HG03432 (cell line): ENCODE measurements at regions not wholly inside any gene's neighbourhood (a gene's known extent, or its start where the extent isn't known, plus 50 kb on each side); places are given as distances from the start of the nearest gene placed in this dataset.

ENCODE experiments used
- ATAC-seq: cut with Tn5 transposase; IDR thresholded peaks from one replicate; pipeline ENCODE4 v1.9.1; 2021; ENCODE audit warnings: mild to moderate bottlenecking, moderate library complexity; ENCODE audit not compliant: unreplicated experiment

- no peak for ATAC-seq
Observed at GRCh38 chr6:66913657-66914056, 1206.6 kb upstream of the EYS start.

GRCh38 chr6:66902457-66902856, 1195.4 kb upstream of the EYS start:
- no peak for ATAC-seq

- no peak for ATAC-seq
Observed at GRCh38 chr6:66900133-66901083, 1193.4 kb upstream of the EYS start.

DNA sequence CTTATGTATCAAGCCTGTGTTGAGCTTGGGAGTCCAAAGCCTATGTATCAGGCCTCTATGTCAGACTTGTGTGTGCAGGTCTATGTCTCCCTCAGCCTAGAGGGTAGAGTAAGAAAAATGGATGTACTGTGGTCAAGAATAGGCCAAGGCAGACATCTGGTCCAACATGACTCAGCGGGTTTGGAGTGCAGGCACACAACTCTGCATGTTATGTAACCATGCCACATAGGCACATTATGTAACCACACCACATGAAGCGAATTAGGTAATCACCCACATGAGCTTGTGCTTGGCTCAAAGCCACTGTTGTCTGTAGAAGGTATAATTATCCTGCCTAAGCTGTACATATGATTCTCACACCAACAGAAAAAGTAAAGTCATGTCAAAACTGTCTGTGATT, 1190.5 kb upstream of the EYS start:
- ATAC-seq, result no peak

DNA sequence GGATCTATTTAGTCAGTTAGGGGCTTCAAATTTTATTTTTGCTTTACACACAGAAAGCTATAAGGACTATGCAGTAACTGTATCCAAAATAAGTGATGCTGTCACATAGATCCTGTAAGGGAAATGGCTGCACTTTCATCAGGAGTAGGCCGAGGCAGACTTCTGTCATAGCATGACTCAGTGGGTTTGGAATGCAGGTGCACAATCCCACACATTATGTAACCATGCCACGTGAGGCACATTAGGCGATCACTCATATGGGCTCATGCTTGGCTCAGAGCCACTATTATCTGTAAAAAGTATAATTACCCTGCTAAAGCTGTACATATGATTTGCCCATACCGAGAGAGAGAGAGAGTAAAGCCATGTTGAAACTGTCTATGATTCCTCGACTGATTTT, 1189.4 kb upstream of the EYS start:
- ATAC-seq, result no peak

GRCh38 chr6:66883453-66883852, 1176.4 kb upstream of the EYS start:
- ATAC-seq, result no peak

GRCh38 chr6:66866801-66867200, 1159.8 kb upstream of the EYS start:
- no peak for ATAC-seq

DNA sequence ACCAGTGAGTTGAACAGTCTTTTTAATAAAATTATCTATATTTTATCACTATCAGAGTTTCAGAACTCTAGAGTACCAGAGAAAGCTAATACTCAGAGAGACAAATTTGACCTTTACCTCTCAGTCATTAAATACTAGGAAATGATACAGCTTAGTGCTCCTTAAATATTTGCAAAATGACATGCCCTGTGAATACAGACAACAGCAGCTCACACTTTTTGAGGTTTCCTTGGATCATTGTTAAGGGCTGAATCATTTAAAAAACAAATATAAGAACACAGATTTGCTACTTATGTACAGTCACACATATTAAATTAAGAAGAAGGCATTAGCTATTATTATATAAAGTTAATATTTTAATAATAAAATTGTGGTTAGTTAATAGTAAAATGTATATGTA, 1158.7 kb upstream of the EYS start:
- ATAC-seq, result no peak

DNA sequence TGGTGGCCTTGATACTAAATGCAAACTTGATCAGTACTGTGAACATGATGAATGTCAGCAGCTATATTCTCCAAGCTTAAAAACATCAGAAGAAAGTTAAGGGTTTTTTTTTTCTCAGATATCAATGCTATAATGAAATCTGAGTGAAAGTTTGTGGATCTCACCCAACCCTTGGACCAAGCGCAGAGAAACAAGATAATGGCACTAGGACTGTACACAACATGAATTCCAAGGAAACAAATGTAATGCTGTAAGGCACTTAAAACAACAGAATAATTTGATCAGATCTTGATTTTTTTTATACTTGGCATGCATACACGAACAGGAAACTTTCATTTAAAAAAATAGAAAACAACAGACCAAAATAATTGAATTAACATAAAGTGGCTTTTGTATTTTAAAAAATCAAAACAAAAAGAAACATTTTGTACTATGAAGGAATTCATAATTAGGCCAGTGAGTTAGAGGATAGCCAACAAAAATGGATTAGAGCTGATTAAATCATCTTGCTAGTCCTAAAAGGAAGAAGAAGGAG, 1154.0 kb upstream of the EYS start:
- ATAC-seq, result no peak

- ATAC-seq, result no peak
Observed at GRCh38 chr6:66860328-66860727, 1153.3 kb upstream of the EYS start.

DNA sequence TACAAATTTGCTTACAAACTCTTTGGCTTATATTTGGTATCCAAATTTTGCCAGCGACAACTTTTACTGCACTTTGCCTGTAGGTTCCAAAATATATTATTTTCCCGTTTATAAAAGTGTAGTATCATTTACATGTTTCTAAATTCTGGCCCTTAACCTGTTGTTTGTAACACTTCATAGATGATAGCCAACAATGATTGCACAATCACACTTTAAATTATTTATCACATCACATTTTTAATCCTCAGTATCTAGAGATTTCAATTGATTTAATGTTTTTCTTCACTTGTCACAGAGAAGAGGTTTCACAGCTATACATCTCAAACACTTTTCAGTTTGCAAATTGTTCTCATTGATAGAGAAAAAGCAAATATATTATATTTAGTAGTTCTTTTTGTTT, 1151.2 kb upstream of the EYS start:
- no peak for ATAC-seq

GRCh38 chr6:66854014-66854413, 1147.0 kb upstream of the EYS start:
- ATAC-seq, result no peak

DNA sequence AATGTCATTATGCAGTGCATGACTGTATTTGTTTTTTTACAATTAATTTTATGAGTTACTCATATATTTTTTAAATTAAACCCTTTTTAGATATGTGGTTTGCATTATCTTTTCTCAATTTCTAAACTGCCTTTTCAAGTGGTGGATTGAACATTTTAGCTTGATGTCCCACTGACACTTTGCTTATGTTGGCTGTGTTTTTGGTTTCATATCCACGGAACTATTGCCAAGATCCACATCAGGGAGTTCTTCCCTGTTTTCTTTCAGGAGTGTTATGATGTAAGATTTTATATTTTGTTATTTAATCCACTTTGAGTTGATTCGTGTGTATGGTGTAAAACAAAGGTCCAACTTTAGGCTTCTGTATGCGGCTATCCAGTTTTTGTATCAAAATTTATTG, 1144.9 kb upstream of the EYS start:
- ATAC-seq, result no peak

GRCh38 chr6:66849843-66850242, 1142.8 kb upstream of the EYS start:
- no peak for ATAC-seq

- ATAC-seq, result no peak
Observed at GRCh38 chr6:66848244-66848953, 1141.4 kb upstream of the EYS start.

GRCh38 chr6:66838764-66839163, 1131.7 kb upstream of the EYS start:
- no peak for ATAC-seq

DNA sequence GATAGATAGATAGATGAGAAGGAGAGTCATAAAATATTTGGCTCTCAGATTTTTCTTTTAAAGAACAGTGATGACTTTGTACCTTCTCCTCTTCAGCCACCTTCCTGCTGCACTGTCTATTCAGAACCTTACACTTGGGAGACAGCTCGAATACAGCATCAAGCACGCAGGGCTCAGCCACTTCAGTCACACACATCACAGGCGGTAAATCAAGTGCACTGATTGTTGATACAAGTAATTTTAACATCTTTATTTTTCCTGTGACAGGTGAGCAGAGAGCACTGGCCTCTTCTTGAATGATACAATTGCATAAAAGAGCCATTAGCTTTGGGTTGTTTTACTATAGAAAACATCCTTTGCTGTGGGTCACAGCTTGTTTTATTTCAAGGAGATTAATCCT, 1118.5 kb upstream of the EYS start:
- ATAC-seq, result no peak

DNA sequence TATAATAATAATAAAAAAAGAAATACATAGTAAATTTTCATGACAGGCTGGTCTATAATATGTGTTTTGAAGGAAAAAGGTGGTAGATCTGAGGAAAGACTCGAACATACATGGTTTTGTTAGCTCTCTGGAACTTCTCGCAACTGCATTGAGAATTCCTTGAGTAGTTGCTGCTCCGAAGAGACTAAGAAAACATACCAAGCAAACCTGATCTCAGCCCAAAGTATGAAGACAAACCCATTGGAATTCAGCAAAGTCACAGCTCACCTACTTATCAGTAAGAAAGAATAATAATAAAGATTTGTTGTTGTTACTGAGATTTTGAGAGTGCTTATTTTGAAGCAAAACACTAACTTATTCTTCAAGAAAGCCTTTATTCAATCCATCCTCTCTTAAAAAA, 1107.1 kb upstream of the EYS start:
- ATAC-seq, result no peak

GRCh38 chr6:66808771-66809170, 1101.7 kb upstream of the EYS start:
- ATAC-seq, result no peak

- ATAC-seq, result no peak
Observed at GRCh38 chr6:66796987-66797386, 1090.0 kb upstream of the EYS start.

DNA sequence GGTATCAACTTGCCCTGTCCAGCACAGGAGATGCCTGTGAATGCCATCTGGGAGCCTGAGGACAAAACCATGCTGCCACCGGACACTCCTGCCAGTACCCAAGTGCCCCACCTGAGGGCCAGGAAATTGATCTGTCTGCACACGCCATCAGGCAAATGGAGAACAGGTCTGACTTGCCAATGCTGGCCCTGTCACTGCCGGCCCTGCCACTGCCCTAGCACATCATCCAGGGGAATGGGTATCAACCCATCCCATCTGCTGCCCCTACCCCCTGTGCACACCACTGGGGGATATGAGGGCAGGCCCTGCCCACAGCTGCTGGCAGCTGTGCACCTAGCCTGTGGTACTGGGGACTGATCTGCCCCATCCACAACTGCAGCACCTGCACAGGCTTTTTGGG, 1081.6 kb upstream of the EYS start:
- ATAC-seq, result no peak

DNA sequence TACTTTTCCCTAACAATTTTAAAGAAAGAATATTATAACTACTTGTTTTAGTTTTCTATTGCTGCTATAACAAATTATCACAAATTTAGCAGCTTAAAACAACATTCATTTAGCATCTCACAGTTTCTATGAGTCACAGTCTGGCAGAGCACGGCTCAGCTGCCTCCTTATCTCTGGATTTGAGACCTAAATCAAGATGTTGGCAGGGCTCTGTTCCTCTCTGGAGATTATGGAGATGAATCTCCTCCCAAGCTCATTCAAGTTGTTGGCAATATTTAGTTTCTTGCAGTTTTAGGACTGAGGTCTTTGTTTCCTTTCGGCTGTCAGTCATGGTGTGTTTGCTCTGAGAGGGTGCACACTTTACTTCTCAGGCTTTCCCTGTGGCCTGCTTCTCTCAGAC, 1065.8 kb upstream of the EYS start:
- ATAC-seq, result no peak
